BJ (cell line): ENCODE measurements at regions not wholly inside any gene's neighbourhood (a gene's known extent, or its start where the extent isn't known, plus 50 kb on each side); places are given as distances from the start of the nearest gene placed in this dataset.

Experiments used
- CTCF ChIA-PET: fragments of 350-600 bp; formaldehyde crosslinking; extraction: SDS; loops from one replicate; lab custom pipeline; 2021; ENCODE audit warnings: antibody characterized with exemption, inconsistent platforms; lab: Yijun Ruan, JAX
- POLR2A ChIA-PET: fragments of 300-600 bp; sonication (Branson Sonifier 250); formaldehyde crosslinking; extraction: SDS; loops from one replicate; lab custom pipeline; 2021; ENCODE audit warnings: antibody characterized with exemption; lab: Charles Lee
- DNase-seq: peaks from one replicate; pipeline ENCODE4 v3.0.0-alpha.2; 2011; ENCODE audit warnings: low read depth
- H3K27me3 ChIP-seq: 2 replicates; pipeline ENCODE4 v1.6.0; 2011; ENCODE audit warnings: low read length; ENCODE audit not compliant: control insufficient read depth, insufficient read depth
- H3K36me3 ChIP-seq: 2 replicates; pipeline ENCODE4 v1.5.1; 2011; ENCODE audit warnings: low read length; ENCODE audit not compliant: control insufficient read depth, insufficient read depth
- H3K4me3 ChIP-seq: 2 replicates; pipeline ENCODE4 v1.5.1; 2011; ENCODE audit warnings: low read depth, mild to moderate bottlenecking, control low read depth, low read length
- TF ChIP-seq, protein P1 (sequence below): IDR thresholded peaks from 2 replicates; pipeline ENCODE4 v1.5.1; 2011; ENCODE audit warnings: low read depth, mild to moderate bottlenecking, control low read depth, inconsistent platforms, low read length, moderate library complexity; ENCODE audit not compliant: insufficient read depth

DNA sequence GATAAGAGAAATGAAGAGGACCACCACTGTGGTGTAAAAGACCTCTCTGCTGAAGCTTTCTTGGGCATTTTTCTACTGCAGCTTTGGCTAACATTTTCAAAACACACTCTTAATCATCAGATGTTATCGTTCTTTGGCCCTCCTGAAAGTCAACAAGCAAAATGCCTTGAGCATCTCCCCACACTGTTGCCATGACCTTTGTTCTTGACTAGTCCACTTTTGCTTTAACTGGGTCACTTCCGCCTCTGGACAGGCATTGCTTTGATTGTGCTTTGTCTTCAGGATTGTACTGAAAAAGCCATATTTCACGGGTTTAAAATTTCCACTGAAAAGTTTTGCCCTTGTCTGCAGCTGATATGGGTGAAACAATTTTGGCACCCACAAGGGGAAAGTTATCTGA is 107.8 kb upstream of the CXCL12 start:
- POLR2A ChIA-PET: no interaction called here
- Histone ChIP-seq H3K4me3 (no peak overlapping the region), H3K27me3 (no peaks in the 10 kb centered on the region), H3K36me3 (no peaks in the 10 kb centered on the region)
- no peak for DNase-seq
- CTCF ChIA-PET: no interaction called here
- TF ChIP-seq, protein P1, sequence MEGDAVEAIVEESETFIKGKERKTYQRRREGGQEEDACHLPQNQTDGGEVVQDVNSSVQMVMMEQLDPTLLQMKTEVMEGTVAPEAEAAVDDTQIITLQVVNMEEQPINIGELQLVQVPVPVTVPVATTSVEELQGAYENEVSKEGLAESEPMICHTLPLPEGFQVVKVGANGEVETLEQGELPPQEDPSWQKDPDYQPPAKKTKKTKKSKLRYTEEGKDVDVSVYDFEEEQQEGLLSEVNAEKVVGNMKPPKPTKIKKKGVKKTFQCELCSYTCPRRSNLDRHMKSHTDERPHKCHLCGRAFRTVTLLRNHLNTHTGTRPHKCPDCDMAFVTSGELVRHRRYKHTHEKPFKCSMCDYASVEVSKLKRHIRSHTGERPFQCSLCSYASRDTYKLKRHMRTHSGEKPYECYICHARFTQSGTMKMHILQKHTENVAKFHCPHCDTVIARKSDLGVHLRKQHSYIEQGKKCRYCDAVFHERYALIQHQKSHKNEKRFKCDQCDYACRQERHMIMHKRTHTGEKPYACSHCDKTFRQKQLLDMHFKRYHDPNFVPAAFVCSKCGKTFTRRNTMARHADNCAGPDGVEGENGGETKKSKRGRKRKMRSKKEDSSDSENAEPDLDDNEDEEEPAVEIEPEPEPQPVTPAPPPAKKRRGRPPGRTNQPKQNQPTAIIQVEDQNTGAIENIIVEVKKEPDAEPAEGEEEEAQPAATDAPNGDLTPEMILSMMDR: no peak

DNA sequence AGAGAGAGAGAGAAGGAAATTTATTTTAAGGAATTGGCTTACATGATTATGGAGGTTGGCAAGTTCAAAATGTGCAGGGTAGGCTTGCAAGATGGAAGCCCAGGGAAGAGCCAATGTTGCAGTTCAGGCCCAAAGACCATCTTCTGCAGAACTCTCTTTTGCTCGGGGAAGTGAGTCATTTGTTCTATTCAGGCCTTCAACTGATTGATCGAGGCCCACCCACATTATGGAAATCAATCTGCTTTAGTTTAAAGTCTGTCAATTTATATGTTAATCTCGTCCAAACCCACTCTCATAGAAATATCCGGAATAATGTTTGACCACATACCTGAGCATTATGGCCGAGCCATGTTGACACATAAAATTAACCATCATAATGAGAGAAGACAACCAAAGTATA is 113.3 kb upstream of the CXCL12 start:
- ChIA-PET CTCF (no interaction called here), POLR2A (no interaction called here)
- no peak overlapping the region for H3K4me3 ChIP-seq
- no peaks in the 10 kb centered on the region for H3K36me3 ChIP-seq
- no peak for DNase-seq
- TF ChIP-seq, protein P1: no peak
- H3K27me3 ChIP-seq: no peaks in the 10 kb centered on the region

GRCh38 chr10:44500451-44500850 is 115.6 kb upstream of the CXCL12 start:
- H3K27me3 ChIP-seq: no peaks in the 10 kb centered on the region
- ChIA-PET POLR2A (no interaction called here), CTCF (no interaction called here)
- H3K4me3 ChIP-seq: no peak overlapping the region
- DNase-seq: no peak
- TF ChIP-seq, protein P1: no peak
- H3K36me3 ChIP-seq: no peaks in the 10 kb centered on the region

- POLR2A ChIA-PET: no interaction called here
Measured at GRCh38 chr10:44506386-44506785, 121.5 kb upstream of the CXCL12 start.

DNA sequence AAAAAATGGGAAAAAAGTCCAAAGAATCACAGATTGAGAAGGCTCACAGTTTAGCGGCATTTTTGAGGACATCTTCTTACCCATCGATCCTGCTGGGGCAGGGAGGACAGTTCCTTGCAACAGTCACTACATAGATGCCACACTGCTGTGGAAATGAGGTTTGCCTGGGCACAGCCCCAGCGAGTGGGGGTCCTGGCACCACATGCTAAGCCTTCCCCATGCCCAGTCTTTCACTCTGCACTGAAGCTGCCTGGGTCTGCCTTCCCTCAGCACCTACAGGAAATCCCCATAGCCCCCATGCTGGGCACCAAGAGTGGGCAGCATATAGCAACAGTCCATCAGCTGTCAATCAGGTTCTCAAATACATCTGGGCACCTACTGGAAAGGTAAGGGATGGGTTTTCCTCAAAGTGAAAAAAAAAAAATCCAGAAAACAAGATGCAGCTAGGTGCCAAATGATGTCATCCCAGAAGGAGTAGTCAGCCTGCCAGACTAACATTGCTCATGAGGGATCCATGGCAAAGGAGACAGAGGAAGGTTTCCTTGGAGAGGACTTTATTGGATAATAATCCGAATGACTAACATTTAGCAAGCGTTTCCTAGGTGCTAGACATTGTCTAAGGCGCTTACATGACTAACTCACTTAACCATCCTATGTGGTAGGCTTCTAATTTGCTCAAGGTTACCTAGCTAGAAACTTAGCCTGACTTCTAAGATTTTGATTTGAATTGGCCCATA is 125.7 kb upstream of the CXCL12 start:
- Histone ChIP-seq H3K36me3 (no peaks in the 10 kb centered on the region), H3K4me3 (no peak overlapping the region), H3K27me3 (no peaks in the 10 kb centered on the region)
- ChIA-PET POLR2A (no interaction called here), CTCF (interaction anchor here (1.0 kb wide), 2 partner anchors 21 to 117 kb away, joined by 3 read pairs; no protein-coding TSS in a partner anchor)
- TF ChIP-seq, protein P1: no peak
- no peak for DNase-seq

More at GRCh38 chr10:44506386-44506785, 121.5 kb upstream of the CXCL12 start:
- no peaks in the 10 kb centered on the region for H3K27me3 ChIP-seq
- TF ChIP-seq, protein P1: no peak
- CTCF ChIA-PET: interaction anchor here (0.6 to 1.5 kb wide), 3 partner anchors 12 to 586 kb away, joined by 4 to 9 read pairs (median 4); no protein-coding TSS in a partner anchor
- H3K4me3 ChIP-seq: no peak overlapping the region
- no peaks in the 10 kb centered on the region for H3K36me3 ChIP-seq
- no peak for DNase-seq
